ENCODE measurements at regions not wholly inside any gene's neighbourhood (a gene's known extent, or its start where the extent isn't known, plus 50 kb on each side); places are given as distances from the start of the nearest gene placed in this dataset.
A peak's percentile ranks its signal among the peaks of the same experiment; 100 is the strongest.

- WGBS, 2 experiments = 93 to 94% methylated on average over 4 to 5 of the region's 5 CpGs
- Histone ChIP-seq H3K36me3 (ENCODE audit: control insufficient read depth, insufficient read depth, low read length) (no peaks in the 10 kb centered on the region), H3K27ac (ENCODE audit: insufficient read depth, low read depth, low read length, poor library complexity, severe bottlenecking) (no peak overlapping the region), H3K27me3 (ENCODE audit: control insufficient read depth, insufficient read depth, low read length, poor library complexity, severe bottlenecking) (no peaks in the 10 kb centered on the region), H3K4me3 (ENCODE audit: insufficient read depth, low read depth, low read length) (no peak overlapping the region), H3K4me1 (ENCODE audit: control insufficient read depth, insufficient read depth, low read length) (peaks cover 12% of the 10 kb centered on the region), H3K9me3 (ENCODE audit: control insufficient read depth, low read length) (no peaks in the 10 kb centered on the region)
These were observed 702.9 kb upstream of the POU3F2 start for GRCh38 chr6:98131290-98131990.

DNA sequence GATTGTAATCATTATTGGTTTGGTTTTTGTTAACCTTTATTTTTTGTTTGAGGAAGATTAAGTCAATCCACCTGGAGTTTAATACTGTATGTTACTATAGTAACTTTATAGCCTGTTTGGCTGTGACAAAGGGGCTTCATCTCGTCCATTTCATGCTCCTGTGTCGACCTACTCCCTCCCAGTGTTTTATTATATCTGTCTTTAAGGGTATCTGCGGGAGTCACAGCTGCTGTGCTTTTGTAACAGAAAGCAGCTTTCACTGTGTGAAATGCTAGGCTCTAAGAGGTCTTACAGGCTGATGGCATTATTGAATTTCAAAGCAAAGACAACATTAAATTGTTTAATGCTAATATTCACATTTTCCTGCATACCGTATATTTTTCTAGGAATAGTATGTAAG, 698.0 kb upstream of the POU3F2 start:
- WGBS, 2 experiments = 0% methylated on average over 2 to 3 of the region's 4 CpGs

GRCh38 chr6:98137391-98137790, 697.0 kb upstream of the POU3F2 start:
- no peak overlapping the region for H3K4me3 ChIP-seq (ENCODE audit: insufficient read depth, low read depth, low read length)
- 0% methylated on average over 1 of the region's 1 CpG for WGBS, 2 experiments
- H3K9me3 ChIP-seq (ENCODE audit: control insufficient read depth, low read length) = no peaks in the 10 kb centered on the region
- peaks cover 24% of the 10 kb centered on the region for H3K4me1 ChIP-seq (ENCODE audit: control insufficient read depth, insufficient read depth, low read length)
- H3K27me3 ChIP-seq (ENCODE audit: control insufficient read depth, insufficient read depth, low read length, poor library complexity, severe bottlenecking) = no peaks in the 10 kb centered on the region
- no peaks in the 10 kb centered on the region for H3K36me3 ChIP-seq (ENCODE audit: control insufficient read depth, insufficient read depth, low read length)
- H3K27ac ChIP-seq (ENCODE audit: insufficient read depth, low read depth, low read length, poor library complexity, severe bottlenecking) = peak overlapping the region; percentile 58

More for the DNA sequence above, 698.0 kb upstream of the POU3F2 start:
- no peaks in the 10 kb centered on the region for H3K27me3 ChIP-seq (ENCODE audit: control insufficient read depth, insufficient read depth, low read length, poor library complexity, severe bottlenecking)
- H3K4me1 ChIP-seq (ENCODE audit: control insufficient read depth, insufficient read depth, low read length) = peaks cover 24% of the 10 kb centered on the region
- no peaks in the 10 kb centered on the region for H3K9me3 ChIP-seq (ENCODE audit: control insufficient read depth, low read length)
- no peak overlapping the region for H3K4me3 ChIP-seq (ENCODE audit: insufficient read depth, low read depth, low read length)
- peak overlapping the region; percentile 64 for H3K27ac ChIP-seq (ENCODE audit: insufficient read depth, low read depth, low read length, poor library complexity, severe bottlenecking)
- no peaks in the 10 kb centered on the region for H3K36me3 ChIP-seq (ENCODE audit: control insufficient read depth, insufficient read depth, low read length)

DNA sequence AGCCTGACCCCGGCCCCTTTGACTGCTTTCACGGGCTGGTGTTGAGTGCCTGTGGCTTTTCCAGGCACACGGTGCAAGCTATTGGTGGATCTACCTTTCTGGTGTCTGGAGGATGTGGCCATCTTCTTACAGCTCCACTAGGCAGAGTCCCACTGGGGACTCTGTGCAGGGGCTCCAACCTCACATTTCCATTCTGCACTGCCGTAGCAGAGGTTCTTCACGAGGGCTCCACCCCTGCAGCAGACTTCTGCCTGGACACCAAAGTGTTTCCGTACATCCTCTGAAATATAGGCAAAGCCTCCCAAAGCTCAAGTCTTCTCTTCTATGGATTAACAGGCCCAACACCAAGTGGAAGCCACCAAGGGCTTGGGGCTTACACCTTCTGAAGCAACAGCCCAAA, 691.5 kb upstream of the POU3F2 start:
- 94 to 97% methylated on average over 6 of the region's 6 CpGs for WGBS, 2 experiments
- Histone ChIP-seq H3K4me3 (ENCODE audit: insufficient read depth, low read depth, low read length) (no peak overlapping the region), H3K27ac (ENCODE audit: insufficient read depth, low read depth, low read length, poor library complexity, severe bottlenecking) (no peak overlapping the region), H3K9me3 (ENCODE audit: control insufficient read depth, low read length) (no peaks in the 10 kb centered on the region), H3K36me3 (ENCODE audit: control insufficient read depth, insufficient read depth, low read length) (peaks cover 4% of the 10 kb centered on the region), H3K27me3 (ENCODE audit: control insufficient read depth, insufficient read depth, low read length, poor library complexity, severe bottlenecking) (no peaks in the 10 kb centered on the region), H3K4me1 (ENCODE audit: control insufficient read depth, insufficient read depth, low read length) (peaks cover 2% of the 10 kb centered on the region)

GRCh38 chr6:98146656-98147055, 687.7 kb upstream of the POU3F2 start:
- Histone ChIP-seq H3K27ac (ENCODE audit: insufficient read depth, low read depth, low read length, poor library complexity, severe bottlenecking) (no peak overlapping the region), H3K4me1 (ENCODE audit: control insufficient read depth, insufficient read depth, low read length) (no peaks in the 10 kb centered on the region), H3K9me3 (ENCODE audit: control insufficient read depth, low read length) (no peaks in the 10 kb centered on the region), H3K4me3 (ENCODE audit: insufficient read depth, low read depth, low read length) (no peak overlapping the region), H3K36me3 (ENCODE audit: control insufficient read depth, insufficient read depth, low read length) (peaks cover 4% of the 10 kb centered on the region), H3K27me3 (ENCODE audit: control insufficient read depth, insufficient read depth, low read length, poor library complexity, severe bottlenecking) (no peaks in the 10 kb centered on the region)
- WGBS, 2 experiments = 90 to 100% methylated on average over 1 of the region's 1 CpG

GRCh38 chr6:98156580-98156979, 677.8 kb upstream of the POU3F2 start:
- H3K4me3 ChIP-seq (ENCODE audit: insufficient read depth, low read depth, low read length) = no peak overlapping the region
- WGBS, 2 experiments = 78 to 85% methylated on average over 2 of the region's 2 CpGs
- H3K9me3 ChIP-seq (ENCODE audit: control insufficient read depth, low read length) = no peaks in the 10 kb centered on the region
- no peaks in the 10 kb centered on the region for H3K4me1 ChIP-seq (ENCODE audit: control insufficient read depth, insufficient read depth, low read length)
- no peaks in the 10 kb centered on the region for H3K27me3 ChIP-seq (ENCODE audit: control insufficient read depth, insufficient read depth, low read length, poor library complexity, severe bottlenecking)
- H3K27ac ChIP-seq (ENCODE audit: insufficient read depth, low read depth, low read length, poor library complexity, severe bottlenecking) = no peak overlapping the region
- no peaks in the 10 kb centered on the region for H3K36me3 ChIP-seq (ENCODE audit: control insufficient read depth, insufficient read depth, low read length)

DNA sequence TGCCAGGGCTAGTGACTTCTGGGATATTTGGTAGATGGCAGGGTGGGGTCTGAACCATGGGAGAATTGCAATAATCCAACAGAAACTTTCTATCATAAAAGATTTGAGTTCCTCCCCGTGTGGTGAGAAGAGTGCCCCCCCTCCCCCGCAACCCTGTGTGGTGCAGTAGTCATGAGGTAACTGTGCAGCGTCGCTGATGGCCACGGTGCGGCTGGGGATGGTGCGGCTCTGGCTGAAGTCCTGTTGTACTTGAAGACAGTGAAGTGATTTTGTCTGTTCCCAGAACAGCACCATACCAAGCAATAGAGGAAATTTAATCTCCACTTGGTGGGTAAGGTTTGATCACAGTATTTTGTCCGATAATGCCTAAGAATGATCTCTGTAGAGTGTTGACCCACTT, 654.8 kb upstream of the POU3F2 start:
- no peak overlapping the region for H3K4me3 ChIP-seq (ENCODE audit: insufficient read depth, low read depth, low read length)
- H3K36me3 ChIP-seq (ENCODE audit: control insufficient read depth, insufficient read depth, low read length) = no peaks in the 10 kb centered on the region
- H3K27me3 ChIP-seq (ENCODE audit: control insufficient read depth, insufficient read depth, low read length, poor library complexity, severe bottlenecking) = no peaks in the 10 kb centered on the region
- no peaks in the 10 kb centered on the region for H3K4me1 ChIP-seq (ENCODE audit: control insufficient read depth, insufficient read depth, low read length)
- no peaks in the 10 kb centered on the region for H3K9me3 ChIP-seq (ENCODE audit: control insufficient read depth, low read length)
- no peak overlapping the region for H3K27ac ChIP-seq (ENCODE audit: insufficient read depth, low read depth, low read length, poor library complexity, severe bottlenecking)
- whole genome bisulfite sequencing, 2 experiments = 98 to 99% methylated on average over 8 of the region's 8 CpGs

DNA sequence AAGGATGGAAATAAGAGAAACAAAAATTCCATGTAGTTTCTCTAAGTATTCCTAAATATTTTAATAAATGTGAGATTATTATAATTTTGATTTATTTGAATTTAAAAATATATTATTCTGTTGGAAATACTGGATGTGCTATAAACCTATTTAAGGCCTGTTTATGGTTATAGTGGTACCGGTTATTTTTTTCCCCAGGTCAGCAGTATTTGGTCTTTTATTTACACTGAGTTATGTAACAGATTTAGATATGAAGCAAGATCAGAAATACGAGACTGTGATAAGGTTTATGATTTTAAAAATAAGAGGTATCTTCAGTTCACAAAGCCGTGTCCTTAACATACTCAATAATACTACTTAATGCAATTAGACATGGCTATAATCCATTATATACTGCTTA, 634.3 kb upstream of the POU3F2 start:
- H3K9me3 ChIP-seq (ENCODE audit: control insufficient read depth, low read length) = no peaks in the 10 kb centered on the region
- H3K4me1 ChIP-seq (ENCODE audit: control insufficient read depth, insufficient read depth, low read length) = no peaks in the 10 kb centered on the region
- no peaks in the 10 kb centered on the region for H3K27me3 ChIP-seq (ENCODE audit: control insufficient read depth, insufficient read depth, low read length, poor library complexity, severe bottlenecking)
- 100% methylated on average over 1 of the region's 3 CpGs for WGBS, 2 experiments
- H3K27ac ChIP-seq (ENCODE audit: insufficient read depth, low read depth, low read length, poor library complexity, severe bottlenecking) = no peak overlapping the region
- H3K36me3 ChIP-seq (ENCODE audit: control insufficient read depth, insufficient read depth, low read length) = no peaks in the 10 kb centered on the region
- H3K4me3 ChIP-seq (ENCODE audit: insufficient read depth, low read depth, low read length) = no peak overlapping the region

DNA sequence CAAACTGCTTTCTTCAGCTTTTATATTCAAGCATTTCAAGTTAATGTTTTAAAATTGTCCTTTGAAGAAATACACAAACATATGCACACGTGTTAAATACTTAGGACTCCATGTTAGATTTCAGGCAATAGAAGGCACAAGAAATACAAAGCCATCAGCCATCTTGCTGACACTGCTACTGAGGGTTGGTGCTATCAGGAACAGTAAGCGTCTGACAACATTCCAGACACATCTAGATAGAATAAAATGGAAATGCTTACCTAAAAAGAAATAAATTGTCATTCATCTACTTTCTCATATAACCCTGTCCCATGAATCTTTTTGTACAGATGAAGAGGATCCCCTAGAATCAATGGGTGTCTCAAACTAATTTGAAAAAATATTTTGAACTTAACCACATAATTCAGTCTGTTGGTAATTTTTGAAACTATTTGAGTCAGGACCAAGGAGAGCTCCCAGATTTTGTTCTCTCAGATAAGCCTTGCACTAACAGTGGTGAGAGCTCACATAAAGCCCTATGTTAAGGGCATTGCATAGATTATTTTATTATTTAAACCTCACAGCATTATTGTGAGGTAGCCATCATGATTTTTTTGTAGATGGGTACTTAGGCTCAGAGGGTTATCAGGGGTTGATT, 631.1 kb upstream of the POU3F2 start:
- Histone ChIP-seq H3K36me3 (ENCODE audit: control insufficient read depth, insufficient read depth, low read length) (no peaks in the 10 kb centered on the region), H3K4me1 (ENCODE audit: control insufficient read depth, insufficient read depth, low read length) (no peaks in the 10 kb centered on the region), H3K27me3 (ENCODE audit: control insufficient read depth, insufficient read depth, low read length, poor library complexity, severe bottlenecking) (no peaks in the 10 kb centered on the region), H3K4me3 (ENCODE audit: insufficient read depth, low read depth, low read length) (no peak overlapping the region), H3K27ac (ENCODE audit: insufficient read depth, low read depth, low read length, poor library complexity, severe bottlenecking) (no peak overlapping the region), H3K9me3 (ENCODE audit: control insufficient read depth, low read length) (no peaks in the 10 kb centered on the region)
- WGBS, 2 experiments = 78 to 81% methylated on average over 1 to 2 of the region's 2 CpGs

GRCh38 chr6:98212468-98212867, 621.9 kb upstream of the POU3F2 start:
- Histone ChIP-seq H3K36me3 (ENCODE audit: control insufficient read depth, insufficient read depth, low read length) (no peaks in the 10 kb centered on the region), H3K4me1 (ENCODE audit: control insufficient read depth, insufficient read depth, low read length) (no peaks in the 10 kb centered on the region), H3K27me3 (ENCODE audit: control insufficient read depth, insufficient read depth, low read length, poor library complexity, severe bottlenecking) (no peaks in the 10 kb centered on the region), H3K27ac (ENCODE audit: insufficient read depth, low read depth, low read length, poor library complexity, severe bottlenecking) (no peak overlapping the region), H3K9me3 (ENCODE audit: control insufficient read depth, low read length) (no peaks in the 10 kb centered on the region), H3K4me3 (ENCODE audit: insufficient read depth, low read depth, low read length) (no peak overlapping the region)
- WGBS, 2 experiments = 97 to 100% methylated on average over 2 of the region's 2 CpGs

Data from ectodermal cell (in vitro differentiated cells).